Pulmonary artery endothelial cell (primary cell): ENCODE measurements at regions not wholly inside any gene's neighbourhood (a gene's known extent, or its start where the extent isn't known, plus 50 kb on each side); places are given as distances from the start of the nearest gene placed in this dataset.
"Not testable (repeated sequence)": the region's sequence is repeated elsewhere in the genome, so short reads cannot be mapped to it uniquely, and the experiment has no call there.

Source experiments
- DNase-seq: peaks from one replicate; pipeline ENCODE4 v3.0.0-alpha.2; 2011; ENCODE audit warnings: low read depth, low spot score

- DNase-seq = no peak
Observed at GRCh38 chr13:59281453-59281852, 882.3 kb downstream of the DIAPH3 start.

DNA sequence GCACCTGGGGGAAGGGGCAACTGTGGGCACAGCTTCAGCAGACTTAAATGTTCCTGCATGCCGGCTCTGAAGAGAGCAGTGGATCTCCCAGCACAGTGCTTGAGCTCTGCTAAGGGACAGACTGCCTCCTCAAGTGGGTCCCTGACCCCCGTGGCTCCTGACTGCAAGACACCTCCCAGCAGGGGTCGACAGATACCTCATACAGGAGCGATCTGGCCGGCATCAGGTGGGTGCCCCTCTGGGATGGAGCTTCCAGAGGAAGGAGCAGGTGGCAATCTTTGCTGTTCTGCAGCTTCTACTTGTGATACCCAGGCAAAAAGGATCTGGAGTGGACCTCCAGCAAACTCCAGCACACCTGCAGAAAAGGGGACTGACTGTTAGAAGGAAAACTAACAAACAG, 871.5 kb downstream of the DIAPH3 start:
- not testable (repeated sequence) for DNase-seq

- DNase-seq = no peak
Observed at GRCh38 chr13:59299584-59299983, 864.1 kb downstream of the DIAPH3 start.

DNA sequence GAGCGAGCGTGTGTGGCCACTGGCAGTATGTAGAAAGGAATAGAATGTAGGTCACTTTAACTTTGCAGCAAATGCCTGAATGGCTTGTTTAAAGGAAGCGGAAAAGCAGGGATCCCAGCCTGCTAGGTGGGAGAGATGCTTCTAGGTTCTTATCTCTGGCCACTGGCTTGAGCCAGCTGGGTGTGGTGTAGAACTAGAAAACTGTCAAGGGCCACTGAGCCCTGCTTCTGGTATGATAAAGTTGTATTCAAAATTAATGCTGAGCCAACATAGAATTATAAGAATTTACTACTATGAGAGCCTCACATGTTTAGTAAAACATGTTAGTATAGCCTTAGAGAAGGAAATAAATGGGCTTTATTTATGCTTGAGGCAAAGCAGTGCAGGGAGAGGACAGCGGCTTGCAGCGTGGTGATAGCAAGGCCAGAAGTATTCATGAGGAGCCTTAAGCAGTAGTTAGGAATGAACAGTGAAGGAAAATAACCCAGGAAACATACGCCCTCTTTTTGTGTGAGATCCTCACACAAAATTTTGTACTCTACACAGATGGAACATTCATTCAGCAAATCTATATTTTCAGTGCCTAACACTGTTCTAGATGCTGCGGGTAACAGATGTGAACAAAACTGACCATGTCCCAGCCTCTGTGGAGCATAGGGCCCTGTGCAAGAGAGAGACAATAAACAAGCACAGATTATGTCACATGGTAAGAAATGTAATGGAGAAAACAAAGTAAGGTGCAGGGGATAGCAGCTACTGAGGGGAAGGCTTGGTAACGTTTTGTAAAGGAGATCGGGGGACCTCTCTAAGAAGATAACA, 863.2 kb downstream of the DIAPH3 start:
- DNase-seq = no peak

DNA sequence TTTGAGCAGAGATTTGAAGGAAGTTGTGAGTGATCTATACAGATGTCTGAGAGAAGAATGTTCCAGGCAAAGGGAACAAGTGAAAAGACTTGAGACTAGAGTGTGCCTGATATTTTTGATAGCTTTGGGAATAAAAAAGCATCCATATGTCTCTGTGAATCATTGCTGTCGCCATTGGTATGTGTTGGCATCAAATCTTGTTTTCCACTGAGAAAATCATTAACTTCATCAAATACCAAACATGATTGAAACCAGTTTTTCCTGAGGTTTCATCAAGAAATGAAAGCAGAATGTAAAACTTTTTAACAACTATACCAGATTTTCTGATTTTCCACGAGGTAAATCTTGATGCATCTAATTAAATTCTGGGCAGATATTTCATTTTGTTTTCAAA, 862.6 kb downstream of the DIAPH3 start:
- no peak for DNase-seq

GRCh38 chr13:59303433-59303832, 860.3 kb downstream of the DIAPH3 start:
- DNase-seq = no peak

GRCh38 chr13:59304596-59304995, 859.1 kb downstream of the DIAPH3 start:
- no peak for DNase-seq

GRCh38 chr13:59305896-59306295, 857.8 kb downstream of the DIAPH3 start:
- DNase-seq = no peak

- no peak for DNase-seq
Observed at GRCh38 chr13:59312776-59313175, 851.0 kb downstream of the DIAPH3 start.

DNA sequence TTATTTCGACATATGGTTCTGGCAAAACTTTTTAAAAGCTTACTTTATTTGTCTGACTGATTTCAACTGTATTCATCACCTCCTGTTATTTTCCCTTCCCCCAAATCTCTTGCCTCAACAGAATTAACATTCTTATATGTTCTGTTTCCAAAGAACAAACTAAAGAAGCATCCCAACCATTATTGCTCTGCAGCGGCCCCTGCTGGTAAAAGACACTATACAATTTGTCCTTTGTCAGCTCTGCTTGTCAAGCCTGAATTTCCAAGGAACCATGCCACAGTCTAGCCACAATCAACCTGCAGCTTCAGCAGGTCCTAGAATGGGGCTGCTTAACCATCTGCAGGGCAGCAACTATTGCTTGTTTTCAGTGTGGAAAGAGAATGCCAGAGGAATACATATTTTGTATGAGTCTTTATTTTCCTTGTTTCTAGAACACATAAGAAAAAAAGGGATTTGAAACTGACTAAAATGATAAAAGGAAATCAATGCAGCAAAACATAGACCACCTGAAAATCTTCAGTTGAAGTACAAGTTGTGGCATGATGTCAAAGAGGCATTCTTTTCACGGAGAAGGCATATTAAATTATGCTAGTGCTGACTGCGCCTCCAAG, 845.3 kb downstream of the DIAPH3 start:
- DNase-seq = peak; percentile 37

GRCh38 chr13:59319276-59319675, 844.5 kb downstream of the DIAPH3 start:
- peak; percentile 35 for DNase-seq

GRCh38 chr13:59320021-59320420, 843.7 kb downstream of the DIAPH3 start:
- DNase-seq = no peak

DNA sequence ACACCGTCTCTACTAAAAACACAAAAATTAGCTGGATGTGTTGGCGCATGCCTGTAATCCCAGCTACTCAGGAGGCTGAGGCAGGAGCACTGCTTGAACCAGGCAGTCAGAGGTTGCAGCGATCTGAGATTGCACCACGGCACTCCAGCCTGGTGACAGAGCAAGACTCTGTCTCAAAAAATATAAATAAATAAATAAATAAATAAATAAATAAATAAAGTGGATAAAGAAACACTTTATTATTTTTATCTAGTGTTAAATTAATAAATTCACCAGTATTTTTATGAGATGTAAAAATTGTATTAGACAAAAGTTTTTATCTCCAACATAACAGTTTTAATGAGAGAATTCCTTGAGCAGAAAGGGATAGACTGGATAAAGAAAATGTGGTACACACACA, 839.3 kb downstream of the DIAPH3 start:
- DNase-seq = not testable (repeated sequence)

DNA sequence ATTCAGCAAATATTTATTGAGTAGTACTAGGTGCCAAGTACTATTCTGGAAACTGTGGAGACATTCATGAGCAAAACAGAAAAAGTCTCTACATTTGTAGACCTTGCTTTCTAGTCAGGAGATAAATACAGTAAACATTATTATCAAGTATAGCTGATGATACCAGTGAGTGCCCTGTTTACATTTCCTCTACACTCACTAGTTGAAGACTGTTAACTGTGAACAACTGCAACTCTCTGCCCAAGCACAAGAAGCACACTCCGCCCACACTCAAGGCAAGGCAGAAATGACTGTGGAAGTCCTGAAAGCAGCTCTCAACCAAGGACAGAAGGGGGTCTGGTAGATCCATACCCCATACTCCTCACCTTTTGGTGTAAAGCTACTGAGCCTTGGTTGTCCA, 837.0 kb downstream of the DIAPH3 start:
- no peak for DNase-seq

GRCh38 chr13:59330764-59331163, 833.0 kb downstream of the DIAPH3 start:
- DNase-seq = no peak

- no peak for DNase-seq
Observed at GRCh38 chr13:59332966-59333365, 830.8 kb downstream of the DIAPH3 start.

DNA sequence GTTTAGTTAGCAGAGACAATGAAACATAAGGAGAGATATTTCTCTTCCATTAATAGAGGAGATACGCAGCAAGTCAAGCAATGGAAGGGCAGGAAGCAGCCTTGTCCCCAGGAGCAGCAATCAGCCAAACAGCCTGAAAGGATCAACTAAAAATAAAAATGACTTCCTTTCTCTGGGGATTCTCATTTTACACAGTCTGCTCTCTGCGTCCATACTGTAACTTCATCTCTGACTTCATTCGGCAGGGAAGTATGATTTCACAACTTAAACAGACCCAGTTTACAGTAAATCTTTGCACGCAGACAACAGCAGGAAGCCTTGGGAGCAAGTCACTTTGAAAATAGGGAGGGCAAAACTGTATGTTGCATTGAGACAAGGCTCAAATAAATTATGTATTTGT, 826.7 kb downstream of the DIAPH3 start:
- no peak for DNase-seq

GRCh38 chr13:59340151-59340550, 823.6 kb downstream of the DIAPH3 start:
- no peak for DNase-seq

GRCh38 chr13:59340581-59340980, 823.1 kb downstream of the DIAPH3 start:
- DNase-seq = no peak

GRCh38 chr13:59342400-59342799, 821.3 kb downstream of the DIAPH3 start:
- DNase-seq = no peak

- DNase-seq = no peak
Observed at GRCh38 chr13:59343132-59343531, 820.6 kb downstream of the DIAPH3 start.

GRCh38 chr13:59343993-59344822, 819.5 kb downstream of the DIAPH3 start:
- no peak for DNase-seq
